ENCODE measurements at regions not wholly inside any gene's neighbourhood (a gene's known extent, or its start where the extent isn't known, plus 50 kb on each side); places are given as distances from the start of the nearest gene placed in this dataset.

- Histone ChIP-seq H3K9me3 (ENCODE audit: insufficient read depth, low read depth, low read length) (no peaks in the 10 kb centered on the region), H3K27ac (ENCODE audit: low read depth, low read length) (no peak overlapping the region), H4K20me1 (ENCODE audit: insufficient read depth, low read length) (no peaks in the 10 kb centered on the region), H3K79me2 (ENCODE audit: insufficient read depth, low read length) (no peaks in the 10 kb centered on the region), H3K9ac (ENCODE audit: low read length) (no peak overlapping the region), H3K27me3 (ENCODE audit: insufficient read depth, low read length) (no peaks in the 10 kb centered on the region), H3K4me2 (ENCODE audit: low read length) (no peak overlapping the region), H3K4me3 (ENCODE audit: insufficient read depth, low read depth, low read length) (no peak overlapping the region), H3K4me1 (ENCODE audit: insufficient read depth, low read length) (no peaks in the 10 kb centered on the region), H3K36me3 (ENCODE audit: insufficient read depth, low read length) (no peaks in the 10 kb centered on the region), H2AFZ (ENCODE audit: low read depth, low read length) (no peak overlapping the region)
- DNase-seq (ENCODE audit: low read depth), result no peak
- no peaks in the 10 kb centered on the region for H3K36me3 Mint-ChIP-seq (ENCODE audit: low read depth, unreplicated experiment)
- H3K27me3 Mint-ChIP-seq (ENCODE audit: low read depth, unreplicated experiment), result no peaks in the 10 kb centered on the region
- H3K27ac Mint-ChIP-seq (ENCODE audit: unreplicated experiment), result no peak overlapping the region
- no peaks in the 10 kb centered on the region for H3K9me3 Mint-ChIP-seq (ENCODE audit: unreplicated experiment)
- H3K4me3 Mint-ChIP-seq (ENCODE audit: unreplicated experiment), result no peak overlapping the region
- TF ChIP-seq CTCF (IDR thresholded peaks at IDR 0.05; ENCODE audit: insufficient read depth, low read depth, low read length) (no peak), EZH2 (IDR thresholded peaks at IDR 0.05; ENCODE audit: insufficient read depth, low read length) (no peak)
- H3K4me1 Mint-ChIP-seq (ENCODE audit: low read depth, unreplicated experiment), result no peaks in the 10 kb centered on the region
- FAIRE-seq, result no peak
These were observed 520.1 kb upstream of the SYT4 start for GRCh38 chr18:43797347-43797746.

GRCh38 chr18:43800584-43800983 is 523.3 kb upstream of the SYT4 start:
- Histone ChIP-seq H3K27me3 (ENCODE audit: insufficient read depth, low read length) (no peaks in the 10 kb centered on the region), H2AFZ (ENCODE audit: low read depth, low read length) (no peak overlapping the region), H3K27ac (ENCODE audit: low read depth, low read length) (no peak overlapping the region), H3K36me3 (ENCODE audit: insufficient read depth, low read length) (no peaks in the 10 kb centered on the region), H3K79me2 (ENCODE audit: insufficient read depth, low read length) (no peaks in the 10 kb centered on the region), H4K20me1 (ENCODE audit: insufficient read depth, low read length) (no peaks in the 10 kb centered on the region), H3K9ac (ENCODE audit: low read length) (no peak overlapping the region), H3K9me3 (ENCODE audit: insufficient read depth, low read depth, low read length) (no peaks in the 10 kb centered on the region), H3K4me1 (ENCODE audit: insufficient read depth, low read length) (no peaks in the 10 kb centered on the region), H3K4me2 (ENCODE audit: low read length) (no peak overlapping the region), H3K4me3 (ENCODE audit: insufficient read depth, low read depth, low read length) (no peak overlapping the region)
- FAIRE-seq (no peak), DNase-seq (ENCODE audit: low read depth) (no peak)
- no peaks in the 10 kb centered on the region for H3K27me3 Mint-ChIP-seq (ENCODE audit: low read depth, unreplicated experiment)
- peaks cover 2% of the 10 kb centered on the region for H3K4me1 Mint-ChIP-seq (ENCODE audit: low read depth, unreplicated experiment)
- no peak for TF ChIP-seq CTCF (IDR thresholded peaks at IDR 0.05; ENCODE audit: insufficient read depth, low read depth, low read length)
- no peak for TF ChIP-seq EZH2 (IDR thresholded peaks at IDR 0.05; ENCODE audit: insufficient read depth, low read length)
- no peak overlapping the region for H3K27ac Mint-ChIP-seq (ENCODE audit: unreplicated experiment)
- H3K9me3 Mint-ChIP-seq (ENCODE audit: unreplicated experiment), result peaks cover 3% of the 10 kb centered on the region
- H3K36me3 Mint-ChIP-seq (ENCODE audit: low read depth, unreplicated experiment), result no peaks in the 10 kb centered on the region
- no peak overlapping the region for H3K4me3 Mint-ChIP-seq (ENCODE audit: unreplicated experiment)

- Mint-ChIP-seq H3K36me3 (ENCODE audit: low read depth, unreplicated experiment) (no peaks in the 10 kb centered on the region), H3K27me3 (ENCODE audit: low read depth, unreplicated experiment) (no peaks in the 10 kb centered on the region), H3K4me1 (ENCODE audit: low read depth, unreplicated experiment) (peaks cover 9% of the 10 kb centered on the region), H3K4me3 (ENCODE audit: unreplicated experiment) (no peak overlapping the region), H3K27ac (ENCODE audit: unreplicated experiment) (no peak overlapping the region), H3K9me3 (ENCODE audit: unreplicated experiment) (peaks cover 3% of the 10 kb centered on the region)
- no peaks in the 10 kb centered on the region for H4K20me1 ChIP-seq (ENCODE audit: insufficient read depth, low read length)
- DNase-seq (ENCODE audit: low read depth) (peak; percentile 61), FAIRE-seq (no peak)
- no peaks in the 10 kb centered on the region for H3K27me3 ChIP-seq (ENCODE audit: insufficient read depth, low read length)
- H3K4me2 ChIP-seq (ENCODE audit: low read length), result no peak overlapping the region
- no peaks in the 10 kb centered on the region for H3K36me3 ChIP-seq (ENCODE audit: insufficient read depth, low read length)
- TF ChIP-seq CTCF (IDR thresholded peaks at IDR 0.05; ENCODE audit: insufficient read depth, low read depth, low read length), result no peak
- no peak for TF ChIP-seq EZH2 (IDR thresholded peaks at IDR 0.05; ENCODE audit: insufficient read depth, low read length)
- no peaks in the 10 kb centered on the region for H3K4me1 ChIP-seq (ENCODE audit: insufficient read depth, low read length)
- no peak overlapping the region for H2AFZ ChIP-seq (ENCODE audit: low read depth, low read length)
- no peaks in the 10 kb centered on the region for H3K79me2 ChIP-seq (ENCODE audit: insufficient read depth, low read length)
- no peak overlapping the region for H3K9ac ChIP-seq (ENCODE audit: low read length)
- no peaks in the 10 kb centered on the region for H3K9me3 ChIP-seq (ENCODE audit: insufficient read depth, low read depth, low read length)
- H3K4me3 ChIP-seq (ENCODE audit: insufficient read depth, low read depth, low read length), result no peak overlapping the region
- H3K27ac ChIP-seq (ENCODE audit: low read depth, low read length), result no peak overlapping the region
These were observed 528.4 kb upstream of the SYT4 start for GRCh38 chr18:43805646-43806194.
